ENCODE measurements at regions not wholly inside any gene's neighbourhood (a gene's known extent, or its start where the extent isn't known, plus 50 kb on each side); places are given as distances from the start of the nearest gene placed in this dataset.

DNA sequence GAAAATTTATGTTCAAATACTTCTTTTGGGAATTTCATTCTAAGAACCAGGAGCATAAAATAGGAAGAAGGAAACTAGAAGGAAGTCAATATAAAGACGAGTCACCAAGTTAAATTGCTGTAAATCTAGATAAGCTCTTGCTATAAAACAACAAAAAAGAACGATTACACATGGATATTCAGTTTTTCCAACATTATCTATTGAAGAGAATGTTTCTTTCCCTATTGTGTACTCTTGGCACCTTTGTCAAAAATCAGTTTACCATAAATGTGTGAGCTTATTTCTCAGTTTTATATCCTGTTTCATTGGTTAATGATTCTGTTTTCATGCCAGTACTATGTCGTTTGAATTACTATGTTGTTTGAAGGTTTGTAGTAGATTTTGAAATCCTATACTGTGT lies 536.3 kb upstream of the MKI67 start:
- no peak for DNase-seq (ENCODE audit: low spot score)

DNA sequence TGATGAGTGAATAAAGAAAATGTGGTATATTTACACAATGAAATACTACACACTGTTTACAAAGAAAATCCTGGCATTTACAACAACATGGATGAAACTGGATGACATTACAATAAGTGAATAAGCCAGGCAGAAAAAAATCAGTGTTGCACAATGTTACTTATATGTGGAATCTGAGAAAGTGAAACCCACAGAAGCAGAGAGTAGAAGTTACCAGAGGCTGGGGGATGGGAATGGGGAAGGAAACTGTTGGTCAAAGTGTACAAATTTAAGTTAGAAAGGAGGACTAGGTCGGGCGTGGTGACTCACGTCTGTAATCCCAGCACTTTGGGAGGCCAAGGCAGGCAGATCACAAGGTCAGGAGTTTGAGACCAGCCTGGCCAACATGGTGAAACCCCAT lies 538.5 kb upstream of the MKI67 start:
- DNase-seq (ENCODE audit: low spot score) = no peak

DNA sequence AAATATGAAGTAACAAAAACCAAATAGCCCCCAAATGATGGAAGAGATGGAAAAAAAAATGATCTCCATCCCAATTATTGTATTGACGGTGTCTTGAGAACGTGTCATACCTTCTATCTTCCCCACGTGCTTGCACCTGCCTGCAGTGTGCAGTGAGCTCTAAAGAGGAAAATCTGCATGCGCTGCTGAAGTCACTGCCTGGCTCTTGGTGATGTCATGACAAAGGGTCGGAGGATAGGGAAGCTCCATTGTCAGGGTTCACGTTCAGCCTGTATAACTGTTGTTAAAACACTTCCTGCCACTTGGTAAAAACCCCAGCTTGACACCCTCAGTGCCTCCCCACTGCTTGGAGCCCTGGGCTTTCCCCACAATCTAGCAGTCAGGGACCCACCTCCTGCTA lies 549.2 kb upstream of the MKI67 start:
- DNase-seq (ENCODE audit: low spot score) = no peak

DNA sequence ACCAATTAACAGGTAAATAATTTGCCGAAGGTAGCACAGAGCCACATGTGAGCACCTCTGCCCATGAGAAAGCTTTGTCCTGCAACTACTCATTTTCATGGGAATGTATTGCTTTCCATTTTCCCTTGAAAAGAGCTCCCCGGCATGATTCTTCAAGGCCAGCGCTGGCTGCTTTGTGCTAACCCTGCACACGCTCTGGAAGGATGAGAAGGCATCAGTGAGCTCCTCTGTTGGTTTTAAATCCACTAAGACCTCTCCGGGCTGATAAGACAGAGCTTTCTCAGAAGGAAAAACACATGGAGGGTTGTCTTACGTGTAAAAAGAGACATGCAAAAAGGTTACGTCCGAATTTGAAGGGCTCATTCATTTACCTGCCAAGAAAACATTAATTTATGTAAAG lies 553.9 kb upstream of the MKI67 start:
- no peak for DNase-seq (ENCODE audit: low spot score)

DNA sequence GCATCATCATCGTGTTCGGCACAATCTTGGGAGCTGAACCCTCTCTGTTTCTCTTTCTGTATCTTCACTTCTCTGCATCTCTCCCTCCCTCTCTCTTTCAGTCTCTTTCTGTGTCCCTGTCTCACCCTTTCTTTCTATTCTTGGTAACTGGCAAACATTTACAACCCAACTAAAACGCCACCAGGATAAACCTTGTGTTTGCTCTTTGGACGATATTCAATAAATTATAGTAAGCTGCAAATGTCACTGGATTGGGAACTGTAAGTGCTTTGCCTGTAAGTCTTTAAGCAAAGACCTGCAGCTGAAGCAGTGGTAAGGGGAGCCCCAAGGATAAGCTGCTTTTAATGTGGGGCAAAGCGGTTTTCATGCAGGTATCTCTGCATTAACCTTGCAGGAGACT lies 558.0 kb upstream of the MKI67 start:
- DNase-seq (ENCODE audit: low spot score) = no peak

DNA sequence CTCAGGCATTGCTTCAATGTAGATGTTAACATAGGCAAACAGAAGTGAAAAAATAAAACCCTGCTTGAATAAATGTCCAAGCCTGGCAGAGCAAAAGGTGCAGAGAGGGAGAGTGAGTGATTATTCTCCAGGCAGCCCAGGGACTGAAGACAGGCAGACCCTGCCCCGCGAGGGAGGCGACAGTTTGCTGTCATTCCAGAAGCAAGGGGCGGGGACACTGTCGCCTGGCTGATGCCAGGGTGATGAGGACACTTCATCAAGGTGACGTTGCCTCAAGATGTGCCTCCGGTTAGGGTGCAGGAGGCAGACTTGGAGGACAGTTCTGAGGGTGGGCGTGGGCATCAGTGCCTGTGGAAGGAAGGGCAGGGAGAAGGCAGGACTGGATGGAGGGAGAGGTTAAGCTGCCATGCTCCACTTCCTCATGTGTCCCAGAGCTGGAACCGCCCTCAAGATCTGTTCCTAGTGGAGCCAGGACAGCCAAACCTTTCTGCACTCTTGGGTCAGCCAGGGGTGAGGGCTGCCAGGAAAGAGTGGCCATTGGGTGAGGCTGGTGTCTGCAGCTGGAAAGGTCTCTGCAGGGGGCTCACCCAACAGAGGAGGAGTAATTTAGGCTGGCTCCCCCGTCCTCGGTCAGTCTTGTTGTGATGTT lies 560.5 kb upstream of the MKI67 start:
- DNase-seq (ENCODE audit: low spot score) = no peak

DNA sequence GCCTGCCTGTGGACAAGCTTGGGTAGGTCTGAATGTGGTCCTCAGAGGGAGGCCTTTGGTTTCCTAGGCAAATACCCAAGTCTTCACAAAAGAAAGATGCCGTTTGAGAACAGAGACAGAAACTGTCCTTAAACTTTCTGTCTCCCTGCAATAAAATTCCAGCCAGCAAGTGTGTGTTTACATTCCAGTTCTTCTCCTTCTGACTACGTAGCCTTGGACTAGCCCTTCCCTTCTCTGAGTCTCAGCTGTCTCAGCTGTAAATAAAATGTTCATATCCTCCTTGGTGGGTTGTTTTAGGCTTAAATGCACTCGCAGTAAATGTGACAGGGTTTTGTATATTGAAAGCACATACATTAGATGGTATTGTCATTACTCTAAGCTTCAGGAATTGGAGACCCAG lies 561.2 kb upstream of the MKI67 start:
- DNase-seq (ENCODE audit: low spot score) = no peak

DNA sequence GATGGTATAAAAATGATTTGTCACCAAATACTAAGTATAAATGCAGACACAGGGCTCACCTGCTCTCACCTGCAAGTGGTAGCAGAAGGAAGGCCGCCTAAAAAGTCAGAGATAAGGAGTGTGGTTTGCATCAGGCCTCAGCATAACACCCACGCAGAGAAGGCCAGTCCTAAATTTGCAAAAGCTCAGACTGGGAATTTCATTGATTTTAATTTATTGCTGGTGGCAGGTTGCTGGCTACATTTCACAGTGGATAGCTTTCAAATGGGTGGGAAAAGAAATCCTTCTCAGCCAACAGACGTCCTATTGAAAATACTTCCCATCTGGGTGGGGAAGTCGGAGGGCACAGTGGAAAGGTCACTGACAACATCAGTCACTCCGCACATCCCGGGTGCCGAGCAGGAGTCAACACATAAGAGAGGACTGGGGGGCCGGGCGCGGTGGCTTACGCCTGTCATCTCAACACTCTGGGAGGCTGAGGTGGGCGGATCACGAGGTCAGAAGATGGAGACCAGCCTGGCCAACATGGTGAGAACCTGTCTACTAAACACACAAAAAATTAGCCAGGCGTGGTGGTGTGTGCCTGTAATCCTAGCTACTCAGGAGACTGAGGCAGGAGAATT lies 561.8 kb upstream of the MKI67 start:
- DNase-seq (ENCODE audit: low spot score) = no peak

DNA sequence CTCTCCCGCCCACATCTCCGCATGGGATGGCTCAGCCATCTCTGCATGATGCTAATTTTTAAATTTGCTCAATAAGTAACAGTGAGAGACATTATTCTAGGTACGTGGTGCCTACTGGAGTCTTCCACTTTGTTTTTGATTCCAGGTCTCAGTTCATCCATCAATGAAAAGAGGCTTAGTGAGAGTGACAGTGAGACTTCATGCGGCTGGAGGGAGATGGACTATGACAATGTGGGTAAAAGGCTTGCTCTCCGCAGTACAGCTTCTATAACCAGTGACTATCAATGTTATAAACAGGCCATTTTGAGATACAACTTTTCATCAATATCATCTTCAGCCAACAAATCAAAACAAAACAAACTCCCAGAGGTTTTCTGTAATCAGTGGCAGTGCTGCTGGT lies 563.4 kb upstream of the MKI67 start:
- no peak for DNase-seq (ENCODE audit: low spot score)

DNA sequence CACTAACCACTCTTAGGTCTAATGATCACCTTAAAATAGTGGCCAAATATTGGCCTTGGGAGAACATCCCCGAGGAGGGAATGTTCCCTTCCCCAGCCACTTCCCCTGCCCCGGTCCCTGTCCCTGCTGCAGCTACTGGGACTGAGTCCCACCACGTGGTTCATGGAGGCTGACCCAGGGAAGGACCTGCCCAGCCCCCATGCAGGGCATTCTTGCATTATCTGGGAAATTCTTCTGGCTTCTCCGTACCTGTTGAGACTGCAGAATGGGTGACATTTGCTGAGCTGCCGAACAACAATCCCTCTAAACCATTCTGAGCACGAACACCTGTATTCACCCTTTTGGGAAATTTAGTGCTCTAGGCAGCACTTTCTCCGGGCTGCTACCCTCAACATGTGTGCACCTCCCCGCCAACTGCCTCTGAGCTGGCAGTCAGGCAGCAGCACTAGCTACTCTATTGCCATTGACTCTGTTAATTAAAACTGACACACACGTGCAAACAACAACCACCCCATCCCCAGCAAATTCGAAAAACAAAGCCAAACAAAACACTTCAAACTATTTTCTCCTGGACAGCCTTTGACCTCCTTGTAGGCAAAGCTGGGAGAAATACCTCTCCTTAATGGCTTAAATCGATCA lies 567.4 kb upstream of the MKI67 start:
- no peak for DNase-seq (ENCODE audit: low spot score)

DNA sequence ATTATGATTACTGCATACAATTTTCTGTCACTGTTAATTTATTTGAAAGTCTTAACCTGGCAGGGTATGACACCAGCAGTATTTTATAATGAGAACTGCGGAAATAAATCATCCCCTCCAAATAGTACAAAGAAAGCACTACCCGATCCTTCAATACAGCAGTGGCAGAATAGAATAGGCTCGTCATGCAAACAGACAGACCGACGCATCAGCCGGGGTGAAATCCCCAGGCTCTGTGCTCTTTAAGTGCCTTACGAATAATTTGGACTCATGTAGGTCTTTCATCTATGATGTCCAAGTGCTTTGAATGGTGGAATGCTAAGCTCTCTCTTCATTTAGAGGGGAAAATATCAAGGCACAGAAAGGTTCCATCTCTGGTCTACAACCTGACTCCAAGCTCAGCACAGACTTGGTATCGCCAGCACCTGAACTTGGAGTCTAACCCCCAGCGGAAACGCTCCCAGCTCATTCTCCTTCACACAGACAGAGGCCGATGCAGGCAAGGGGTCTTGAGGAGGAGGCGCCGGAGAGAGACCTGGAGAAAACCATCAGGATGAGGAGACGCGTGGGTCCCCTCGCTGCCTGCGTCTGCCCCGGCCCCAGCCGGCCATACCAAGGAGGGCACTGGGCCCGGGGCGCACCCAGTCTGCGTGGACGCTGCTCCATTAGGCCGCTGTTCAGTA lies 568.1 kb upstream of the MKI67 start:
- DNase-seq (ENCODE audit: low spot score) = no peak

DNA sequence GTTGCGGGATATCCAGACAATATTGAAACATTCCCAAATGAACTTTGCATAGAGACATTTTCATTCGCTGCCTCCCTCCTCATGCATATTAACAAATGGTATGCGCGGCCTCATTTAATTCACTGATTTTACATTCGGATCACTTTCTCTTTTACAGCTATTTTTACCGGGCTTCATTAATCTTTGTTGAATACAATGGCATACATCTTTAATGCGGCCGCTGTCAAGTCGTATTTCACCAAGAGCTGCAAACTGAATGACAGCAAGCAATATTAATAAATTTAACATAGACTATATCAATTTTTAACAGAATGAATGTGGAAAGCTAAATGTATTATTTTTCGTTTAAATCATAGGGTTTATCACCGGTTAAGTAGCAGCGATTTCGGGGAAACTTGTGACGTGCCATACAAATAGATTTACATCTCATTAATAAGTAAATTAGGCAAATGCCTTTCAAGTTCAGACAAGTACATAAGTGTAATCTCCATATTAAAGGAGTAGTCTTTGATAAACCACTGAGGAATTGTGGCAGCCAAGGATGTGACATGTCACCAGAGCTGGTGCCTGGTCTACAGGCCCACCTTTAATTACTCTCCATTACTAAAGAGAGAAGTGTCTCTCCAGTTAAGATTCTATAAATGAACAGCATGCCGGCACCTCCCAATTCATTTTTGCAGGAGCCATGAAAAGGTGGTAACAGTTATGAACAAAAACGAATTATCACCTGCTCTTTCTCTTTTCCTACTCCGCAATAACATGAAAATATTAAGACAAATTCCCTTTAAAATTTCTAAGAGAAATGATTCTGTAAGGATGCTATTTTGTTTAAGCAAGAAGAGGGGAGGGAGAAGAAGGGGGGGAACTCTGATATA lies 568.9 kb upstream of the MKI67 start:
- DNase-seq (ENCODE audit: low spot score) = no peak

DNA sequence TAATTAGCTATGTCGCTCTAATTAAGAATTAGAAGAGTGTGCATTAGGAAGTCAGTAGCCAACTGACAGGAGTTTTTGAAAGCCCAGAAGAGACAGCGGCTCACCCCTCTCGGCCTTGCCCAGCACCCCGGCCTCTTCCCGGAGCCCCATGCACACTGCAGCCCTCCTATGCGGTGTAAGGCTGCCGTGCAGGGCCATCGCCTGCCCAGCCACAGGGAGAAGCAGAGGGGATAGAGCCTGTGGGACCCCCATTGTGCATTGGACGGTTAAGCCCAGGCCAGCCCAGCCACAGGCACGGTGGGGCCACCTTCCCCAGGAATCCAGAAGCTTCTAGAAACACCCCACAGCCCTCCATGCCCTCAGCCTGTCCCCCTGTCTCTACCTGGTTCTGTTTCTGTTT lies 569.7 kb upstream of the MKI67 start:
- no peak for DNase-seq (ENCODE audit: low spot score)

DNA sequence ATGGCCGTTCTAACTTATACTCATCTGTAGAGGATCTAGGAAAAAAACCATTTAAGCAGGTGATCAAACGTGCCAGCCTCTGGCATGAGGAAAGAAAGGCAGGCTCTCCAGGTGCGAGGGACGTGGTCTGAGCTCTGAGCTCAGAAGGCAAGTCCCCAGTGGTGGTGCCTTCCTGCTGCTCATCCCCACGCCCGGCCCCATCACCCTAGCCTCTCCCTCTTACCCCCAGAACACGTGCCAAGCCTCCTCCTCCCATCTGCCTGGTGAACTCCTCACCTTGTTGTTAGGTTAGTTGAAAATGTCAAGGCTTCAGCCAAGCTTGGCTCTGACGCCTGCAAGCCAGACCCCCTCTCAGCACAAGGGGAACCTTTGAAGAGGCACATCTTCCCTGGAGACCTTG lies 571.2 kb upstream of the MKI67 start:
- DNase-seq (ENCODE audit: low spot score) = no peak

DNA sequence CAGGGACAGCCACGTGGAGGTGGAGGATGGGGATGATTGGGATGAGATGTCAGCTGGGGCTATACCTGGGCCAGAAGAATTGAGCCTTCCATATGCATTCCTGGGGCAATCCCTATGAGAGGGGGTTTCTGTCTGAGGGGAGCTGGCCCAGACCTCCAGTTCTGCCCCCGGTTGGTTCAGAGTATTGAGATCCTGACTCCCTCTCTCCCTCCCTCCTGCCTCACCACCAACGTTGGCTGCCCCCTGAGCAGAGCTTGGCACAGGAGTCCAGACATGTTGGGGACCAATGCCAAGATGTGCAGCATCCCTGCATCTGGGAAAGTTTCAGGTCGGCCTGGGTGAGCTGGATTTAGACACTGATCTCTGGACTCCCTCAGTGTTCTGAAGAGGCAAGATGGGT lies 575.2 kb upstream of the MKI67 start:
- DNase-seq (ENCODE audit: low spot score) = no peak

DNA sequence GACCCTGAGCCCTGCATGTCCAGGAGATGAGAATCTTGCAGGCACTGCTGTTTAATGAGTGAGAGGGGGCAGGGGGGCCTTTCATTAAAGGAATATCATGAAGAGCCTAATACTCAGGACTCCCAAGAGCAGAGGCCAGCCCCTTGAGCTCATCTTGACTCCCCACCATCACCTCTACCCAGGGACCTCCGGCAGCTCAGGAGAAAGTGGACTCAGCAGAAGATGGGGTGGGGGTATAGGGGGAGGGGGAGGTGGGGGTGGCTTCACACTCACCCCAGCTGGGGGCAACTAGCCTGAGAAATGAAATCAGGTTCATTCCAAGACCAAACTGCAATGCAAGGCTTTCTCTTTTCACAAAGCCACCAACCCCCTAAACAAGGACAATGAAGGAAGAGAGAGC lies 575.6 kb upstream of the MKI67 start:
- DNase-seq (ENCODE audit: low spot score) = no peak

DNA sequence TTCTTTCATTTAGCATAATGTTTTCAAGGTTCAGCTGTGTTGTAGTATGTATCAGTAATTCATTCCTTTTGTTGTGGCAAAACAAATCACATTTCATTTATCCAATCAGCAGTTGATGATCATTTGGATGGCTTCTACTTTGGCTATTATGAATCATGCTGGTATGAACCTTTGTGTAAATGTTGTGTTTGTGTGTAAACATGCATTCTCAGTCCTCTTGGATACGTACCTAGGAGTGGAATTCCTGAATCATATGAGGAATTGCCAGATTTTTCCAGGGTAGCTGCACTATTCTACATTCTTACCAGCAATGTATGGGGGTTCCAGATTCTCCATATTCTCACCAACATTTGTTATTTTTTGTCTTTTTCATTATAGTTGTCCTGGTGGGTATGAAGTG lies 578.5 kb upstream of the MKI67 start:
- DNase-seq (ENCODE audit: low spot score) = no peak

DNA sequence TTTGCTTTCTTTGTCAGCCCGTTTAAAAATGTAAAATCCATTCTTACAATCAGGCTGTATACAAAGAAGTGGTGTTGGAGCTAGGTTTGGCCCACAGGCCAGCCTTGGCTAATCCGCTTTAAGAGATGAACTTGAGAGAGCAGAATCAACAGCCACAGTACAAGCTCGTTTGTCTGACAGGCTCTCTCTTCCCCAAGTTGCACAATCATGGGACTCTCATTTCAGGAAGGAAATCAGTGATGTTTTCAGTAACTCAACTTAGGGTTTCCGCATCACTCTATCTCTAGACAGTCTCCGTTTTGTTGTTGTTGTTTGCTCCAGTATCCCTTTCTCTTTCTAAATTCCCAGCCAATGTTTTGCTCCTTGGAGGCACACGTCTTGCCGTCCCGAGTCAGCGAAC lies 582.0 kb upstream of the MKI67 start:
- no peak for DNase-seq (ENCODE audit: low spot score)

DNA sequence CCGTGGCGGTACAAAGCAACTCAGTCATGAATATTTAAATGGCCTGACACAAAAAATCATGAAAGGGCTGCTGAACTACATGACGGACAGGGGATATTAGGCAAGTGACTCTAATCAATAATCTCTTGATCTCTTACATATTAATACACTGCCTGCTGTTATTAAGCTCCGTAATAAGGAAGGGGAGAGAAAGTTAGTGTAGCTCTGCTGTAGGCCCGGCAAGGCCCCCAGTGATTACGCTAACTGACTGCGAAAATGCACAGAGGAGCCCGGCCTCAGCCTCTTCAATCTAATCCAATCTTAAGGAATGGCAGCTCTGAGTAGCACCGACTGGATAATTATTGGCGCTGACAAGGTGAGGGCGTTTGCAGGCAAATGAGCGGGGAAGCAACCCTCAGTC lies 583.5 kb upstream of the MKI67 start:
- no peak for DNase-seq (ENCODE audit: low spot score)

DNA sequence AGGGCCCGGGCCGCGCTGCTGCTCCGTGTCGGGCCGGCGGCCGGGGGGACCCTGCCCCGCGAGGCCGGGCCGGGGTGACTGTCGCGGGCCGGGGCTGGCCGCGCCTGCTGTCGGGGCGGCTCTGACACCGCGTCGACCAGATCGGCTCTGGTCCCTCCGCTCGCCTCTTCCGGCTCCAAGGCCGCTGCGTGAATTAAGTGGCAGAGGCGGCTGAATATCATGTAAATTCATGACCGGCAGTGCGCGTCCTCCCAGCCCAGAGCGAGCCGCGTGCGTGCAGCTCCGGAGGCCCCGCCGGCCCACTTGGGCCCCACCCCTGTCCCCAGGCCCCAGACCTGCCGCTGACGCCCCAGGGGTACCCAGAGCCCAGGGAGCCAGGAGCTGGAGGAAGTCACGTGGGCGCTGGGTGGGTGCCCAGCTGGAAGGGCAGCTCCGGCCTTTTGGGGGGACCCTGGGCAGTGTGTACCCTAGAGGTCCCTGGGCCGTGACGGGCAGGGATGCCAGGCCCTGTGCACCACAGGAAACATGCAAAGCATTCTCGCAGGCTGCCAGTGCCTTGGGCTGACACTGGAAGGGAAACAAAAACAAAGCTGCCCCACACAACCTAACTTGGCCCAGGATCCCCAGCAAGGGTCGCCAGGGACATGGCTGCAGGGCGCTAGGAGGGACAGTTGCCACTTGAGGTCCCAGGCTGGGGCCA lies 584.0 kb upstream of the MKI67 start:
- DNase-seq (ENCODE audit: low spot score) = no peak

DNA sequence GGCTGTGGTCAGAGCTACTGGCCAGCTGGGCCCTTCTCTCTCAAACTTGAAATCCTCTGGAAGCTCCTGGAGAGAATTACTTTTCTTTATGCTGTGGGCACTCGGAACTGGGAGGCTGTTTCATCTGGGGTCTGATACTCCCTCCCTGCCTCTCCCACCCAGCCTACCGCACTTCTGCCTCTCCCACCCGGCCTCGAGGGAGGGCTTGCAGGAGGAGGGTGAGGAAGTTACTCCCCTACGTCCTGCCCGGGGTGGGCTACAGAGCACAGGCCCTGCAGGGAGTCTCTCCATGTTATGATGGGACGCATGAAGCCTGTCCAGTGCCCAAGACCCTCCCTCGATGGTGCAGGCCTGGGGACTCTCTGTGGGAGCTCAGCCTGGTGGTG lies 584.6 kb upstream of the MKI67 start:
- no peak for DNase-seq (ENCODE audit: low spot score)

DNA sequence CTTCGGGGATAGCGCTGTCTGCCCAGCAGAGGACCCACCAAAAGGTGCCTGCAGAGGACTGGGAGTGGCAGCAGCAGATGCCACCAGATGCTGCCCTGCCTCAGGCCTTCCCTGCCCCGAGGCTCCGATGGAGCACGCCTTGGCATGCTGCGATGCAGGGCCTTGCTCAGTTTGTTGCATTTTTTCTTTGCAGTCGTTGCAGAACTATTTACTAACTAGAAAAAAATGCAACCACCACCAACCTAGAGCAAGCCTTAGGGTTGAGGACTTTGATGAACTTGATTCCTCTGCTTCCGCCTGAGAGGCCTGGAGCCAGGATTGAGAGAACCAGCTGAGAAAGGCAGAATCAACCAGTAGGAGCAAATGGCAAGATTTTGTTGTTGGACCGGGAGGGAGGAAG lies 585.6 kb upstream of the MKI67 start:
- no peak for DNase-seq (ENCODE audit: low spot score)
